ENCODE measurements at regions not wholly inside any gene's neighbourhood (a gene's known extent, or its start where the extent isn't known, plus 50 kb on each side); places are given as distances from the start of the nearest gene placed in this dataset.

DNA sequence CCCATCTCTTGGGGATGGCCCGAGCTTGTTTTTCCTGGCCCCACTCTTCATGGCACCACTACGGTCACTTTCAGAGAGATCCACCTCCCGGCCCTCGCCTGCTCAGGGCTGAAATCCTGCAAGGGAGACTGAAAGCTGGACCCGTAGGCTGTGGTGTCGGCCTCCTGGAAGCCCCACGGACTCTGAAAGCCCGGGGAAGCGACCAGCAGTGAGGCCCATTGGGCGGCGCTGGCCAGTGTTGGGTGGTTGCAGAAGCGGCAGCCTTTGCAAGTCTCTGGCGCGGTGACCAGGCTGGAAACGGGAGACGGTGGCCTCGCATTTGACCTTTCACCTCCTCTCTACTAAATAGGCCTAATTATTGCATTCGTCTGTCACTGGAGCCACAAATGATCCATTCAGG, 186.0 kb upstream of the FOXF1 start:
- Histone ChIP-seq H3K4me1 (ENCODE audit: insufficient read depth, low read length) (no peaks in the 10 kb centered on the region), H3K9me3 (ENCODE audit: insufficient read depth, low read depth, low read length) (peaks cover 5% of the 10 kb centered on the region; the same call in 1 of the 2 replicates), H3K27me3 (ENCODE audit: insufficient read depth, low read length) (peaks cover 7% of the 10 kb centered on the region; the same call in 1 of the 2 replicates), H3K9ac (ENCODE audit: low read depth, low read length) (no peak overlapping the region), H3K36me3 (ENCODE audit: insufficient read depth, low read length) (no peaks in the 10 kb centered on the region), H3K4me3 (ENCODE audit: low read length) (no peak overlapping the region), H3K27ac (ENCODE audit: low read depth, low read length) (no peak overlapping the region)
- WGBS = 95% methylated on average over 18 of the region's 18 CpGs

DNA sequence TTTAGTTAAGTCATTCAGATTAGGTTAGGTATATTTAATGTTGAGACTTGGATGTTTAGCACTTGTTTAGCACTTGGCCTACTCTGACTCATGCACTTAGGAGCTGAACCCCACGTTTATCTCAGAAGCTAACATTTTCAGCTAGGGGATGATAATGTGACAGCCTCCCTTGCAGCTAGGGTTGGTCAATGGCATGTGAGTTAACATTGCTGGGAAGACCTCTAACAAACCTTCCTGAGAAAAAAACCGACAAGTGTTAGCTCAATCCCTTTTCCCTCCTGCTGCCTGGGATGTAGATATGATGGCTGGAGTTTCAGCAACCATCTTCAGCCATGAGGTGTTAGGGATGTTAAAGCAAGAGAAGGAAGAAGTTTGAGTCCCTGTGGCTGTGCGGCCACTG, 185.0 kb upstream of the FOXF1 start:
- Histone ChIP-seq H3K4me1 (ENCODE audit: insufficient read depth, low read length) (no peaks in the 10 kb centered on the region), H3K27ac (ENCODE audit: low read depth, low read length) (no peak overlapping the region), H3K4me3 (ENCODE audit: low read length) (no peak overlapping the region), H3K9me3 (ENCODE audit: insufficient read depth, low read depth, low read length) (peaks cover 5% of the 10 kb centered on the region; the same call in 1 of the 2 replicates), H3K9ac (ENCODE audit: low read depth, low read length) (no peak overlapping the region), H3K27me3 (ENCODE audit: insufficient read depth, low read length) (peaks cover 7% of the 10 kb centered on the region; the same call in 1 of the 2 replicates), H3K36me3 (ENCODE audit: insufficient read depth, low read length) (no peaks in the 10 kb centered on the region)
- 96% methylated on average over 2 of the region's 3 CpGs for WGBS

DNA sequence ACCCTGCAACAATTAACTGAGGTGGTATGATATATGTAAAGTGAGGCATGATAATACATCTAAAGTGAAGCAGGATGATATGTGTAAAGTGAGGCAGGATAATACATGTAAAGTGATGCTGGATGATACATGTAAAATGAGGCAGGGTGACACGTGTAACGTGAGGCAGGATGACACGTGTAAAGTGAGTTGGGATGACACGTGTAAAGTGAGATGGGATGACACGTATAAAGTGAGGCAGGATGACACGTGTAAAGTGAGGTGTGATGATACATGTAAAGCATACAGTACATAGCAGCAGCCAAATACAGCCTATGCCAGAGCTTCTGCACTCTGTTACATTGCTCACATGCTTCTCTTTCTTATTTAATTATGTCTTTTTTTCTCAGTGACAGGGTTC, 184.4 kb upstream of the FOXF1 start:
- WGBS = 86% methylated on average over 6 of the region's 6 CpGs
- peaks cover 7% of the 10 kb centered on the region; the same call in 1 of the 2 replicates for H3K27me3 ChIP-seq (ENCODE audit: insufficient read depth, low read length)
- no peaks in the 10 kb centered on the region for H3K36me3 ChIP-seq (ENCODE audit: insufficient read depth, low read length)
- no peak overlapping the region for H3K9ac ChIP-seq (ENCODE audit: low read depth, low read length)
- no peaks in the 10 kb centered on the region for H3K4me1 ChIP-seq (ENCODE audit: insufficient read depth, low read length)
- peaks cover 5% of the 10 kb centered on the region; the same call in 1 of the 2 replicates for H3K9me3 ChIP-seq (ENCODE audit: insufficient read depth, low read depth, low read length)
- H3K4me3 ChIP-seq (ENCODE audit: low read length) = no peak overlapping the region
- no peak overlapping the region for H3K27ac ChIP-seq (ENCODE audit: low read depth, low read length)

DNA sequence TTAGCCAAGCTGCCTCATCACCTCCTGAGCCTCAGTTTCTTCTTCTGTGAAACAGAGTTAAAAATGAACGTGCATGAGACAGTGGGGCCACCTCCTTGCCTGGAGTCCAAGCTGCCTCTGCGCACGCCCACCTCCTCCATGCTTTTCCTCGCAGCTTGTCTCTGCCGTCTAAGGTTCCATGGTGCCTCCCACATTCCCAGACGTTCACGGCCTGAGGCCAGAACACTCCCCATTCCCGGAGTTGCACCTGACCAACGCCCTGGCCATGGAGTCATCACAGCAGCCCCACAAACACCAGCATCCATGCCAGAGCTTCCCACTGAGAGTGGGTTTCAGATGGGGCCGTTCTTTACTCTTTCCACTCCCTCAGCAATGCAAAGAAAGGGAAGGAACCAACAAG, 183.0 kb upstream of the FOXF1 start:
- no peak overlapping the region for H3K4me3 ChIP-seq (ENCODE audit: low read length)
- no peak overlapping the region for H3K9ac ChIP-seq (ENCODE audit: low read depth, low read length)
- no peak overlapping the region for H3K27ac ChIP-seq (ENCODE audit: low read depth, low read length)
- H3K27me3 ChIP-seq (ENCODE audit: insufficient read depth, low read length) = peaks cover 7% of the 10 kb centered on the region; the same call in 1 of the 2 replicates
- no peaks in the 10 kb centered on the region for H3K4me1 ChIP-seq (ENCODE audit: insufficient read depth, low read length)
- no peaks in the 10 kb centered on the region for H3K36me3 ChIP-seq (ENCODE audit: insufficient read depth, low read length)
- WGBS = 76% methylated on average over 10 of the region's 10 CpGs
- H3K9me3 ChIP-seq (ENCODE audit: insufficient read depth, low read depth, low read length) = peaks cover 5% of the 10 kb centered on the region; the same call in 1 of the 2 replicates

DNA sequence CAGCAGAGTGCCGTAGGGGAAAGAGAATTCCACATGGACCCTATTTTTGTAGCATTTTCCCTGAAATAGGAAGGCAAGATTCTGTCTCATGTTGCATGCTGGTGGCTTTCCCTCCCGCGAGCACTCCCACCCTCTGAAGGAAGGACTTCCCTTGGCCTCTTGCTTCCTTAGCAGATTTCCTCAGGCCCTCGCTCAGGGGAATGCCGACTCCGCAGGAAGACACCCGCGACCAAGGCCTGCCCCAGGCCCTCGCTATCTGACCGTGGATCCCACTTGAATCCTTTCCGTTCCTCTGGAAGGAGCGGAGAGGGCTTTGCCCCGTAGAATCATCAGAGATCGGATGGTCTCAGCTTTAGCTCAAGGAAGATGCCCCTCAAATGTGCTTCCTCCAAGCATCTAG, 179.4 kb upstream of the FOXF1 start:
- Histone ChIP-seq H3K36me3 (ENCODE audit: insufficient read depth, low read length) (no peaks in the 10 kb centered on the region), H3K9ac (ENCODE audit: low read depth, low read length) (no peak overlapping the region), H3K27ac (ENCODE audit: low read depth, low read length) (no peak overlapping the region), H3K27me3 (ENCODE audit: insufficient read depth, low read length) (peaks cover 27% of the 10 kb centered on the region), H3K4me1 (ENCODE audit: insufficient read depth, low read length) (peaks cover 3% of the 10 kb centered on the region; the same call in 1 of the 2 replicates), H3K4me3 (ENCODE audit: low read length) (no peak overlapping the region), H3K9me3 (ENCODE audit: insufficient read depth, low read depth, low read length) (no peaks in the 10 kb centered on the region)
- WGBS = 78% methylated on average over 14 of the region's 14 CpGs

DNA sequence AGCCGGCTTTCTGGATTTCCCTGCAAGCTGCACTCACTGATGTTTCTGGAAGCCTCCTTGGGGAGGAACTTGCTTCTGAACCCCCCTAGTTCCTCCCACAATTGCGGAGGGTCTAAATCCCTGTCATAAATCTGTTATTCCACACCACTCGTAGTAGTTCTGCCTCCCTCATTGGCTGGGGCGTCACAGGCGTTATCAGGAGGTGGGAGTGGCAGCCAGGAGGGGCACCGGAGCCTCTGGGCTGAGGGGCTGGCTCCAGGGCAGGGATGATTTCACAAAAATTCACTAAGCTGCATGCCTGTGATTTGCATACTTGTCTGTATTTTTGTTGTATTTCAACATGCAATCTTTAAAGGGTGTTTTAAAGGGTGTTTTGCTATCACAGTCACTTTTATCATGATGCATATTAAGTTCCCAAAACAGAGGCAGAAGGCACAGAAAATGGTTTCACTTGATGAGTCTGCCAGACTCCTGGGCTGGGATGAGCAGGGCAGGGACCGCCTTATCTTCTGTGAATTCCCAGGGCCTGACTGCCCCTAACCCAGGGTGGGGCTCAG, 176.2 kb upstream of the FOXF1 start:
- Histone ChIP-seq H3K9me3 (ENCODE audit: insufficient read depth, low read depth, low read length) (no peaks in the 10 kb centered on the region), H3K27ac (ENCODE audit: low read depth, low read length) (no peak overlapping the region), H3K27me3 (ENCODE audit: insufficient read depth, low read length) (peaks cover 50% of the 10 kb centered on the region), H3K4me3 (ENCODE audit: low read length) (no peak overlapping the region), H3K36me3 (ENCODE audit: insufficient read depth, low read length) (no peaks in the 10 kb centered on the region), H3K4me1 (ENCODE audit: insufficient read depth, low read length) (peaks cover 3% of the 10 kb centered on the region; the same call in 1 of the 2 replicates), H3K9ac (ENCODE audit: low read depth, low read length) (no peak overlapping the region)
- 57% methylated on average over 7 of the region's 7 CpGs for WGBS

DNA sequence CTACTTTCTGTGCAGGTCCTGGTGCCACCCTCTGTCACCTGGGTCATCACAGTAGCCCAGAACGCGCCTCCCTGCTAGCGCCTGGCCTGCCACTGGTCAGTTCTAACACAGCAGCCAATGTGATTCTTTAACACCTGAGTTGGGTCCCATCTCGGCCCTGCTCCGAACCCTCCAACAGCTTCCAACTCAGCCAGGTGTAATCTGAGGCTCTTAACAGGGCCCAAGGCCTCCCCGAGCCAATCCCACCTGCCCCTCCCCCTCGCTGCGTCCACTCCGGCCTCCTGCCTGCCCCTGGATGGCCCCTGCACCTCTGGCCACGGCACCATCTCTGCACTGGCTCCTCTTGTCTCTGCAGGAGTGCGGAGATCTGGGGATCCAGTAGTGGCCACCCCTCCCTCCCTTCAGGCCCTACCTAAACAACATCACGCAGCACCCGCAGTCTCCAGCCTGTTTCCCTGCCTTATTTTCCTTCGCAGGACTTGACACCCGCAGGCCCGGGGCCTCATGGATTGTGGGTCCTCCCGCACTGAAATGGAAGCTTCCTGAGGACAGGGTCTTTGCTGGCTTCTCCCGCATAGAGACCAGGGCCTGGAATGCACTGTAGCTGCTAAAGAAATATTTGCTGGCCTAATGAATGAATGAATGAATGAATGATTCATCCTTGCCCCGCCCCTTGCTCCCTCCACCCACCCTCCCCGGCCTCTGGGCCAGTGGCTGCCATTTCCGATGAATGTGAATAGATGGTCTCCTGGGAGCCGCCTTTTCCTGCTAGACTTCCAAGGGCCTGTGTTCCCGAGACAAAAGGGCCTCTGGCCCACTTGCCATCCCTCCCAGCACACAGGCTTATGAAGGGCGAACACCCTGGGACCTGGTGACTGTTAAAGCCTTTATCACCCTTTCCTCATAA, 174.8 kb upstream of the FOXF1 start:
- Histone ChIP-seq H3K36me3 (ENCODE audit: insufficient read depth, low read length) (no peaks in the 10 kb centered on the region), H3K9me3 (ENCODE audit: insufficient read depth, low read depth, low read length) (no peaks in the 10 kb centered on the region), H3K4me1 (ENCODE audit: insufficient read depth, low read length) (peaks cover 3% of the 10 kb centered on the region; the same call in 1 of the 2 replicates), H3K27ac (ENCODE audit: low read depth, low read length) (no peak overlapping the region), H3K9ac (ENCODE audit: low read depth, low read length) (no peak overlapping the region), H3K27me3 (ENCODE audit: insufficient read depth, low read length) (peaks cover 56% of the 10 kb centered on the region), H3K4me3 (ENCODE audit: low read length) (no peak overlapping the region)
- 79% methylated on average over 22 of the region's 24 CpGs for WGBS

DNA sequence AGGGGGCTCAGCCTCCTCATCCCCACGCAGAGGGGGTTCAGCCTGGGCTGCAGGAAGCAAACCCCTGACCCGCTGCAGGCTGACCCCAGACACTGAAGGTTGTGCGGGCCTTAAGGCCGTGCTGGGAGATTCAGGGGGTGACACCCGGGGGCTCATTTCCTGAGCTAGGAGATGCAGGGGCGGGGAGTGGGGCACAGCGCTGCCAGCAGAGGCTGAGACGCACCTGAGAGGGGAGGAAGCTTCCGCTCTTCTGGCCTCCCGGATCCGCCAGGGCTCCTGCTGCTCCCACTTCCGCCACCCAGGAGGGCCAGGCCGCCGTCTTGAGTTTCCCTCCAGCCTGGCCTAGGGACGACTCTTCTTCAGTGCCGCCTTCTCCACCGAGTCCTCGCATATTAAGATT, 173.2 kb upstream of the FOXF1 start:
- Histone ChIP-seq H3K27me3 (ENCODE audit: insufficient read depth, low read length) (peaks cover 73% of the 10 kb centered on the region), H3K9ac (ENCODE audit: low read depth, low read length) (no peak overlapping the region), H3K36me3 (ENCODE audit: insufficient read depth, low read length) (no peaks in the 10 kb centered on the region), H3K4me3 (ENCODE audit: low read length) (no peak overlapping the region), H3K4me1 (ENCODE audit: insufficient read depth, low read length) (peaks cover 8% of the 10 kb centered on the region), H3K9me3 (ENCODE audit: insufficient read depth, low read depth, low read length) (no peaks in the 10 kb centered on the region), H3K27ac (ENCODE audit: low read depth, low read length) (no peak overlapping the region)
- 54% methylated on average over 18 of the region's 18 CpGs for WGBS

DNA sequence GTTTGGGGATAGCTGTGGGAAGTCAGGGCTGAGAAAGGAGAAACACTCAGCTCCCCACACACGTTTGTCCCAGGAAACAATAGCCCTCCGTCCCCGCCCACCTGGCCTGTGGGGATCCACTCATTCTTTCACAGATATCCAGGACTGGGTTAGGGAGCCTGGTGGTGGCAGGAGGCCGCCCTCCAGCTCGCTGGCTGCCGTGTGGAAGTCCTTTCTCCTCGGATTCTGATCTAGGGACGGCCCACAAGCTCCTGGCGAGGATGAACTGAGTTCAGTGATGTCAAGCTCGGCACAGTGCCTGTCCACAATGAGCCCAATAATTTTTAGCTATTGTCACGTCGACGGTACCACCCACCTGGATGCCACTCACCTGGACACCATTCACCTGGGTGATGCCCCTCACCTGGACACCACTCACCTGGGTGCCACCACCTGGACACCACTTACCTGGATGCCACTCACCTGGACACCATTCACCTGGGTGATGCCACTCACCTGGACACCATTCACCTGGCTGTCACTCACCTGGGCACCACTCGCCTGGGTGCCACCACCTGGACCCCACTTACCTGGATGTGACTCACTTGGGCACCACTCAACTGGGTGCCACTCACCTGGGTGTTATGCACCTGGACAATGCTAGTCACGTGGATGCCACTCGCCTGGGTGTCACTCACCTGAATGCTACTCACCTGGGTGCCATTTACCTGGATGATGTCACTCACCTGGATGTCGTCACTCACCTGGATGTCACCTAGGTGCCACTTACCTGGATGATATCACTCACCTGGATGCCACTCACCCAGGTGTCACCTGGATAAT, 172.5 kb upstream of the FOXF1 start:
- Histone ChIP-seq H3K9me3 (ENCODE audit: insufficient read depth, low read depth, low read length) (no peaks in the 10 kb centered on the region), H3K27ac (ENCODE audit: low read depth, low read length) (no peak overlapping the region), H3K4me3 (ENCODE audit: low read length) (no peak overlapping the region), H3K4me1 (ENCODE audit: insufficient read depth, low read length) (peaks cover 8% of the 10 kb centered on the region), H3K27me3 (ENCODE audit: insufficient read depth, low read length) (peaks cover 75% of the 10 kb centered on the region), H3K9ac (ENCODE audit: low read depth, low read length) (no peak overlapping the region), H3K36me3 (ENCODE audit: insufficient read depth, low read length) (no peaks in the 10 kb centered on the region)
- 82% methylated on average over 16 of the region's 17 CpGs for WGBS

DNA sequence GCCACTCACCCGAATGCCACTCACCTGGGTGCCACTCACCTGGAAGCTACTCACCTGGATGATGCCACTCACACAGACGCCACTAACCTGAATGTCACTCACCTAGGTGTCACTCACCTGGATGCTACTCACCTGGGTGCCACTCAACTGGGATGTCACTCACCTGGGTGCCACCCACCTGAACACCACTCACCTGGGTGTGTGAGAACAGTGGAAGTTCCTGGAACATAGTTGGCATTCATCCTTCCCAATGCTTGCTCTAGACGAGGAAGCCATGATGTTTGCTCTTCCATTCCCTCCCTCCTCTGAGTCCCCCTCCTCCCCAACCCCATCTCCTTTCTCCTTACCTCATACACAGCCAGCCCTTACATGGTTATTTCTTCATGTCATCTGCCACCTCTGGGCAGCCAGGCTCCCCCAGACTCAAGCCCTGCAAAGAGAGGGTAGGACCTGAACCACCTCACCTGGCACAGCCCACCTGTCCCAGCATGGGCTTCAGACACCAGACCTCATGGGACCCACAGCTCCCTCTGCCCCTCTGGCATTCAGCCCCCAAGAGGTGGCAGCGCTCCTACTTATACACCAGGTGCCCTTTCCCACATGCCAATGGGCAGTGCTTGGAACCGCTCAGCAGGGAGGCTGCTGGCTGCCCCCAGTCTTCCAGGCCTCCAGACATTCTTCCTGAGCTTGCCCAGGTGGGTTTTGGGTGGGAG, 171.8 kb upstream of the FOXF1 start:
- Histone ChIP-seq H3K36me3 (ENCODE audit: insufficient read depth, low read length) (no peaks in the 10 kb centered on the region), H3K9me3 (ENCODE audit: insufficient read depth, low read depth, low read length) (no peaks in the 10 kb centered on the region), H3K27me3 (ENCODE audit: insufficient read depth, low read length) (peaks cover 78% of the 10 kb centered on the region), H3K27ac (ENCODE audit: low read depth, low read length) (no peak overlapping the region), H3K4me3 (ENCODE audit: low read length) (no peak overlapping the region), H3K9ac (ENCODE audit: low read depth, low read length) (no peak overlapping the region), H3K4me1 (ENCODE audit: insufficient read depth, low read length) (peaks cover 11% of the 10 kb centered on the region)
- WGBS = 89% methylated on average over 5 of the region's 5 CpGs

Measured in HUES64 (cell line).